ENCODE measurements at regions not wholly inside any gene's neighbourhood (a gene's known extent, or its start where the extent isn't known, plus 50 kb on each side); places are given as distances from the start of the nearest gene placed in this dataset.

- TF ChIP-seq SIN3A (IDR thresholded peaks at IDR 0.05; ENCODE audit: borderline replicate concordance, insufficient read depth, low read length) (no peak), FOXP2 (optimal IDR thresholded peaks at IDR 0.05; ENCODE audit: borderline replicate concordance, extremely low read depth, extremely low read length, insufficient read depth) (no peak), REST (IDR thresholded peaks at IDR 0.05; ENCODE audit: insufficient read depth in 1 of 2, low read depth in 2 of 2, low read length in 2 of 2) (no peak), POLR2AphosphoS5 (IDR thresholded peaks at IDR 0.05; ENCODE audit: low read depth, low read length) (no peak), TAF1 (IDR thresholded peaks at IDR 0.05; ENCODE audit: borderline replicate concordance, insufficient read depth, low read length) (no peak)
Measured at GRCh38 chr2:207385076-207385475, 144.7 kb upstream of the CREB1 start.

- no peak for TF ChIP-seq FOXP2 (optimal IDR thresholded peaks at IDR 0.05; ENCODE audit: borderline replicate concordance, extremely low read depth, extremely low read length, insufficient read depth)
- no peak for TF ChIP-seq SIN3A (IDR thresholded peaks at IDR 0.05; ENCODE audit: borderline replicate concordance, insufficient read depth, low read length)
- no peak for TF ChIP-seq POLR2AphosphoS5 (IDR thresholded peaks at IDR 0.05; ENCODE audit: low read depth, low read length)
- TF ChIP-seq TAF1 (IDR thresholded peaks at IDR 0.05; ENCODE audit: borderline replicate concordance, insufficient read depth, low read length), result no peak
- TF ChIP-seq REST (IDR thresholded peaks at IDR 0.05; ENCODE audit: insufficient read depth in 1 of 2, low read depth in 2 of 2, low read length in 2 of 2), result no peak
Measured at GRCh38 chr2:207385903-207386302, 143.9 kb upstream of the CREB1 start.

- TF ChIP-seq TAF1 (IDR thresholded peaks at IDR 0.05; ENCODE audit: borderline replicate concordance, insufficient read depth, low read length), result no peak
- no peak for TF ChIP-seq POLR2AphosphoS5 (IDR thresholded peaks at IDR 0.05; ENCODE audit: low read depth, low read length)
- no peak for TF ChIP-seq FOXP2 (optimal IDR thresholded peaks at IDR 0.05; ENCODE audit: borderline replicate concordance, extremely low read depth, extremely low read length, insufficient read depth)
- no peak for TF ChIP-seq REST (IDR thresholded peaks at IDR 0.05; ENCODE audit: insufficient read depth in 1 of 2, low read depth in 2 of 2, low read length in 2 of 2)
- TF ChIP-seq SIN3A (IDR thresholded peaks at IDR 0.05; ENCODE audit: borderline replicate concordance, insufficient read depth, low read length), result no peak
Measured at GRCh38 chr2:207387001-207387571, 142.7 kb upstream of the CREB1 start.

- no peak for TF ChIP-seq POLR2AphosphoS5 (IDR thresholded peaks at IDR 0.05; ENCODE audit: low read depth, low read length)
- TF ChIP-seq FOXP2 (optimal IDR thresholded peaks at IDR 0.05; ENCODE audit: borderline replicate concordance, extremely low read depth, extremely low read length, insufficient read depth), result no peak
- TF ChIP-seq SIN3A (IDR thresholded peaks at IDR 0.05; ENCODE audit: borderline replicate concordance, insufficient read depth, low read length), result no peak
Measured at GRCh38 chr2:207390302-207391095, 139.3 kb upstream of the CREB1 start.

GRCh38 chr2:207394203-207394781 is 135.5 kb upstream of the CREB1 start:
- TF ChIP-seq SIN3A (IDR thresholded peaks at IDR 0.05; ENCODE audit: borderline replicate concordance, insufficient read depth, low read length) (no peak), REST (IDR thresholded peaks at IDR 0.05; ENCODE audit: insufficient read depth in 1 of 2, low read depth in 2 of 2, low read length in 2 of 2) (no peak)
